Ramos (cell line): ENCODE measurements at regions not wholly inside any gene's neighbourhood (a gene's known extent, or its start where the extent isn't known, plus 50 kb on each side); places are given as distances from the start of the nearest gene placed in this dataset.

Source experiments
- in situ Hi-C: fragments of 300-500 bp; cut with MboI; formaldehyde crosslinking; loops from one replicate; pipeline ENCODE4 v1.14.3; 2022; ENCODE audit warnings: low sequenced_read_pairs; ENCODE audit not compliant: unreplicated experiment

GRCh38 chr7:46191776-46192175 lies 270.7 kb upstream of the IGFBP3 start:
- in situ Hi-C loops: no loop called here

DNA sequence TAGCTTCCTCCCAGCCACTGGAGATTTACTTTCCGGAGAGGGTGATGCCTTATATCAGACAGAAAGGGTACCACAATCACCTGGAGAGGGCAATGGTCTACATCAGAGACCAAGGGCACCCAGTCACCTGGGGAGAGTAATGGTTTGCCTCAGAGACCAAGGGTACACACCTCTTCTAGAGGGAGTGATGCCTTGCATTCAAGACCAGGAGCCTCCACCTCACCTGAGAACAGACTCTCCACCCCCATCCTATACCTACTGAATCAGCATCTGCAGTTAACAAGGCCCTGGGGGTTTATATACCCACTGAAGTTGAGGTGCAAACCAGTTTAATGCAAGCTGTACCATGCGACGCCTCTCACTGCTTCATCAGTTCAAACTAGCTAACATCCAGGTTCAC lies 270.2 kb upstream of the IGFBP3 start:
- in situ Hi-C loops: no loop called here

- in situ Hi-C loops: no loop called here
Observed at GRCh38 chr7:46189255-46189790, 268.3 kb upstream of the IGFBP3 start.

DNA sequence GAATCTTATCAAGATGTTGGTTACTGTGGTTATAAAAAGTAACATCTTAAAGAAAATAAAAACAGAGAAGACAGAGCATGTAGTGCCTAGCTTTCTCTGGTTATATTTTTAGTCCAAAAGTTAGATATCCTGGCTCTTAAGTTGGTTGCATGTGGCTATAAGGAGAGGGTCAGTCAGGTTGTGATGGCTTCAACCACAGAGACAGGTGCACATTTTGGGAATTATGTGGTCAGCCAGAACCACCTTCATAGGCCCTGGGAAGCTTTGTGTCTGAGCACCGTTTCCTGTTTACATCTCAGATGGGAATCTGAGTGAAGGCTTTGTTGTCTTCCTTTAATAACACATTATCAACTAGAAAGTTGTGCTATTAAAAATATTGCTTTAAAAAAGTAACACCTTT lies 265.1 kb upstream of the IGFBP3 start:
- in situ Hi-C loops: no loop called here

- in situ Hi-C loops: no loop called here
Observed at GRCh38 chr7:46179061-46179610, 258.1 kb upstream of the IGFBP3 start.

GRCh38 chr7:46178661-46179060 lies 257.6 kb upstream of the IGFBP3 start:
- in situ Hi-C loops: no loop called here

DNA sequence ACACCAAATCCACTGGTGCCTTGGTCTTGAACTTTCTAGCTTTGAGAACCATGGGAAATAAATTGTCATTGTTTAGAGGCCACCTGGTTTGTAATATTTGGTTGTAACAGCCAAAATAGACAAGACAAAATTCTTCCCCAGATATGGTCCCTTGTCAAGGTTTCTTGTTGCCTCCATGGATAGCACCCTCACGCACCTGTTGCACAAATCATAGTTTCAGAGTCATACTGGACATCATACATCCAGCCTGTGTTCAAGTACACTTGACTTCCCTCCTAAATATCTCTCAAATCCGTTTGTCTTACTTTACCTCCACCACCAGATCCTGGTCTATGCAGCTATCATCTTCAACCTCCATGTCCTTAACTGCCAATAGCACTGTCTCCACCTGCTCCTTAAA lies 256.7 kb upstream of the IGFBP3 start:
- in situ Hi-C loops: no loop called here

DNA sequence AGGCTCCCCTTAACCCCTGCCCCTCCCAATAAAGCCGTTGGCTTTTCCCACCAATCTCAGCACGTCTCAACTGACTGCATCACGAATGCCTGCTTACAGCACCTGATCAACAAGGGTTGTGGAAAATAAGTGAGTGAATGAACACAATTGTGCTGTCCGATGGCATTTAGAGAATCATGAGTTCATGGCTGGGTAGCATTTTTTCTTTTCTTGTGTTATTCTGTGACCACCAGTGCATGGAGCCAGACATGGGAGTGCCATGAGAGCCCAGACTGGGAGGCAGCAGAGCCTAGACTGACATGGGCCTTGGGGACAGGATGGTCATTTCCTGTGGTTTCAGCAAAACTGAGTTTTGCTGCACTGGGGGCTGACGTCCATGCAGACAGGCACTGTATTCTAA lies 254.1 kb upstream of the IGFBP3 start:
- in situ Hi-C loops: no loop called here

DNA sequence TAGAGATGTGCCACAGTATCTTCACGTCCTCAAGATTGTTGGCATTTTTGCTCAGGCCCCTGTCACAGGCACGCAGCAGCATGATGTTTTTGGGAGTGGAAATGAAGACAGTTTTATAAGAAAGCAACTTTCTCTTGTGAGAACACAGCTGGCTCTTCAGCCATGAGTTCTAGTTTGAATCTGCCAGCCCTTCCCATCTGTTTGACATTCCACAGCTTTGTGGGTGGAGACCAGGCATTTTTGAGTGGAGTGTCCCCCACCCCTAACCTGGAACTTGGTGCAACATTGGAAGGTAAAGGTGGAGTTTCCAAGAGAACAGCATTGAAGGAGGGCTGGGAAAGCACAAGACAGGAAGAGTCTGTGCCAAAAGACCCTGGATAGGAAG lies 253.1 kb upstream of the IGFBP3 start:
- in situ Hi-C loops: no loop called here

DNA sequence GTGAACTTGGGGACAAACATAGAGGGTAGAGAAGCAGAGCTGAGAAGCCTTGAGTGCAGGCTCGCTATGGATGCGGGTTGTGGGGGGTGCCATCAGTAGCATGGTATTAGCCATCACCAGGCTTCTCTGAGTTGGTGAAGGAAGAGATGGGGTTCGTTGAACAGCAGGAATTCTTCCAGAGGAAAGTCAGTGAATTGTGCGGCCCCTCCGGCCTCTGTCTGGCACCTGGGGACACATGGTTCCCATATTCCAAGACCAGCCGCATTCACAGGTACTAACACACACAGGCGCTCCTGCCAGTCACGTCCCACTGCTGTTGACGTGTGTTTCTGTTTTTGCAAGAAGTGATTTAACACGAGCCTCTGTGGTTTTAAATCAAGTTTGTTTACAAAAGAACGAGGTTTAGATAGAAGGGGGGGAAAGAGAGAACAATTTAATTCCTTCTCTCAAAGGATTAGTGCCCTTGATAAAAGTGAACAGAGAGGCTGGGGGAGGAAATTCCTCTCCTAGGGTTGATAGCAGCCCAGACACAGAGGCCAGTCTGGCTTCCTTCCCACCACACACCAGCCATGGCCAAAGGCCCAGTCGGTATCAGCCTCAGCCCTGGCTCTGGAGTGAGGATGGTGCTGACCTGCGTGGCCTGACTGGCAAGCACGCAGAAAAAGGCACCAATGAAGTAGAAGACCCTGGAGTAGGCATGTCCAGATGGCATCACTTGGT lies 252.6 kb upstream of the IGFBP3 start:
- in situ Hi-C loops: no loop called here

DNA sequence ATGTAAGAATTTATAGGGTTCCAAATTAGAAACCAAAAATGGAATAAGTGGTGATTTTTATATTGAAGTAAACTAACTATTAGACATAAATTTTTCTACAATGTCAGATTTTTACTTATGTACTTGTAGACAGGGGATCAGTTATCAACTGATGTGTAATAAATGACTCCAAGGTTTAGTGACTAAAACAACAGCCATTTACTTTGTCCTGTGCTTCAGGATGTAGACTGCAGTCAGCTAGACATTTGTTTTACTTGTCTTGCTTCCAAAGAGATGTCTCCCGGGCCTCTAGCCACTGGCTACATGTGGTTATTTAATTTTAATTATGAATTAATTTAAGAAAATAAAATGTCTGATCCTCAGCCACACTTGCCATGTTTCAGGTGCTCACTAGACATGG lies 249.7 kb upstream of the IGFBP3 start:
- in situ Hi-C loops: no loop called here

GRCh38 chr7:46170021-46170420 lies 248.9 kb upstream of the IGFBP3 start:
- in situ Hi-C loops: no loop called here

DNA sequence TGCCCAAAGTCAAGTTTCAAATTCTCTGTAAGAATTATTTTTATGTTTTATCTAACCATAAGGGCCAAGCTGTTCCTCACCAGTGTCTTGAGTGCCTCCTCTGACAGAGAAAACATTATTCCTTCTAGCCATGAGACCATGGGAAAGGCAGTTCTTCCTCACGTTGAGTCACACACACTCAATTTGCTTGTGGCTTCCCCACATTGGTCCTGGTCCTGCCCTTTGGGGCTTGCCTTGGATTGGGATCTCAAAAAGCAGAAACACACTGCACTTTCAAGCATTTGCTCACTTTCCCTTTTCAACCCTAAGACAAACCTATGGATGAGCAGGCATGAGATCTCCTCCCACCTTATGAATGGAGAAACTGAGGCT lies 248.3 kb upstream of the IGFBP3 start:
- in situ Hi-C loops: no loop called here

GRCh38 chr7:46168671-46169383 lies 247.8 kb upstream of the IGFBP3 start:
- in situ Hi-C loops: no loop called here

DNA sequence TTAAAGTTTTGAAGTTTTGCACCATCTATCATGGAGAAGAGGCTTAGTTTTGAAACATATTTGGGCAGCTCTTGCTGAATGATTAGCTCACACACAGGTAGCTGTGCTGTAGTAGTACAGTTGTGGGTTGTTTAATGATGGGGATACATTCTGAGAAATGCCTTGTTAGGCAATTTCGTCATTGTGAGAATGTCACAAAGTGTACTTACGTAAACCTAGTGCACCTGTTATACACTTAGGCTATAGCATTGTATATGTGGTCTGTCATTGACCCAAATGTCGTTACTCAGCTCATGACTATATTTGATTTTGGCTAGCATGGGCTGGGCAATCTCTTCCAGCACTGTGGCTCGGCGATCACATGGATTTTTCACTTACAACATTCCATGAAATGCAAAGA lies 247.2 kb upstream of the IGFBP3 start:
- in situ Hi-C loops: no loop called here

GRCh38 chr7:46165276-46165675 lies 244.2 kb upstream of the IGFBP3 start:
- in situ Hi-C loops: no loop called here

GRCh38 chr7:46164629-46165028 lies 243.6 kb upstream of the IGFBP3 start:
- in situ Hi-C loops: no loop called here

DNA sequence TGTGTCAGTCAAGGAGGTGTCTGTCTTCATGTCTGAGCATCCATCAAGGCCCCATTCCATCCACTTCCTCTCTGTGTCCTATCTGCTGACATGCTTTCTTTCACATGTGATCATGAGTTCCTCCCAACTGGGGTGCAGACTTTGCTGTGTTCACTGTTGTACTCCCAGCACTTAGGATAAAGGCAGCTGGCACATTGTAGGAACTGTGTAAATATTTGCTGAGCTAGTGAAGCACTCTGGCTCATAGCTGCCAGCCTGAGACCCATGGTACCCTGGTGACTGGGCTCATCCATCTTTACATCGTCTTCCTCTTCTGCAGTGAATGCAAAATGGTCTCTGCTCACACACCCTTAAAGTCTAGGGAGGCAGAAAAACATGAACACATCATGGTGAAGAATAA lies 242.2 kb upstream of the IGFBP3 start:
- in situ Hi-C loops: no loop called here

- in situ Hi-C loops: no loop called here
Observed at GRCh38 chr7:46162609-46163008, 241.5 kb upstream of the IGFBP3 start.

DNA sequence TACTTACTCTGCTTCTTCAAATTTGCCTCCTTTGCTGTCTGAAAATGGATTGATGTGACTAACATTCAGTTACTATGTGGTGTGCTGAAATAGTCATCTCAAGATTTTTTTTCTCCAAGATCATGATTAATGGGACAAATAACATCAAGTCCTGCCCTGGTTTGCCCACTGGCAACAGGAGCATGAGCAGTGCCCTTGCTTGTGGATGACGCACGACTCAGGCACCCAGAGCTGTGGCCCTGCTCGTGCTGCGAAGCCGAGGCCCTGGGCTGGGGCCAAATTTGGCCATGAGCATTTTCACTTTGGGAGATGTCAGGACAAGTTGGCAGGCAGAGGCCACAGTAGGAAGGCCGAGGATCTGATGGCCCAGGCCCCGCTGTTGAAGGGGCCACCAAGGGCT lies 239.8 kb upstream of the IGFBP3 start:
- in situ Hi-C loops: no loop called here

DNA sequence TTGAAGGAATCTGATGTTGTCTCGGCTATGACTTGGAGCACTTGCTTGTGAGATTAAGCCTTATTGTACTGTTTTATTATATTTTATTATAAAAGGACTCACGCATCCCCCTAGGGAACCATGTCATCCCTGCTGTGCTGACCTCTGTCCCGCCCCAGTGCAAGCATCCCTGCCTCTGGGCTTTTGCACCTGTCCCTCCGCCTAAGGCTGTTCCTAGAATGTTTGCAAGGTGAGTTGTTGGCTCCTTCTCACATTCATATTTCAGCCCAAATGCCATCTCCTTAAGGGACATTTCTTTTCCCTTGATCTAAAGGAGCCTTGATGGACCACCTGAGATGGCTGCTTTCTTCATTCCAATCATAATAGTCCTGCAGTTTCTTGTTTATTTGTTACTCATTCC lies 236.9 kb upstream of the IGFBP3 start:
- in situ Hi-C loops: no loop called here

DNA sequence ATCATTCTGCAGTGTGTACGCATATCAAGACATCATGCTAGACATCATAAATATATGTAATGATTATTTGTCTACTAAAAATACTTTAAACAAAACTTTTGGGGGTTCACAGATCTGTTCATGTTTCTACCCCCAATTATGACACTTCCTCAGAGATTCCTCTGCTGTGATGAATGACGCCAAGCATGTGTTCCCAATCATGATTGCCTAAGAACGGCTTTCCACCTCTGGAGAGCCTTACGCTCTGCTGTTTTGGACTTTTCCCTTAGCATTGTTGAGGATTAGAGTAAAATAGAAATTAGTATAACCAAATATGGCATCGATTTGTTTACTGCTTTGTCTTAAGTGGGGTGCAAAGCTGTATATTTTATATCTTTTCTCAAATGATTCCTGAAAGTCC lies 236.3 kb upstream of the IGFBP3 start:
- in situ Hi-C loops: no loop called here
